ENCODE measurements at regions not wholly inside any gene's neighbourhood (a gene's known extent, or its start where the extent isn't known, plus 50 kb on each side); places are given as distances from the start of the nearest gene placed in this dataset.

- Histone ChIP-seq H3K4me2 (ENCODE audit: control insufficient read depth, insufficient read depth) (no peak overlapping the region), H3K4me3 (no peak overlapping the region), H3K9ac (ENCODE audit: control insufficient read depth, insufficient read depth, low read length) (no peak overlapping the region), H4K20me1 (ENCODE audit: control insufficient read depth, insufficient read depth) (no peaks in the 10 kb centered on the region), H3K36me3 (ENCODE audit: control insufficient read depth in 2 of 2, insufficient read depth in 2 of 2, low read length in 1 of 2) (no peaks in the 10 kb centered on the region), H3K9me3 (replicated peaks; ENCODE audit: control insufficient read depth, insufficient read depth, low read length) (no peaks in the 10 kb centered on the region), H3K27me3 (replicated peaks in 1 of 2; ENCODE audit: control insufficient read depth in 2 of 2, insufficient read depth in 2 of 2, low read length in 1 of 2) (no peaks in the 10 kb centered on the region), H3K27ac (ENCODE audit: control insufficient read depth, insufficient read depth) (no peak overlapping the region), H3K79me2 (ENCODE audit: control insufficient read depth, insufficient read depth, low read length) (no peaks in the 10 kb centered on the region), H3K4me1 (ENCODE audit: control insufficient read depth, insufficient read depth, low read length) (no peaks in the 10 kb centered on the region), H2AFZ (ENCODE audit: control insufficient read depth, low read depth, low read length) (no peak overlapping the region)
- TF ChIP-seq ZBTB4 (CRISPR knock-in tag; IDR thresholded peaks at IDR 0.05), result no peak
- TF ChIP-seq, protein P1, sequence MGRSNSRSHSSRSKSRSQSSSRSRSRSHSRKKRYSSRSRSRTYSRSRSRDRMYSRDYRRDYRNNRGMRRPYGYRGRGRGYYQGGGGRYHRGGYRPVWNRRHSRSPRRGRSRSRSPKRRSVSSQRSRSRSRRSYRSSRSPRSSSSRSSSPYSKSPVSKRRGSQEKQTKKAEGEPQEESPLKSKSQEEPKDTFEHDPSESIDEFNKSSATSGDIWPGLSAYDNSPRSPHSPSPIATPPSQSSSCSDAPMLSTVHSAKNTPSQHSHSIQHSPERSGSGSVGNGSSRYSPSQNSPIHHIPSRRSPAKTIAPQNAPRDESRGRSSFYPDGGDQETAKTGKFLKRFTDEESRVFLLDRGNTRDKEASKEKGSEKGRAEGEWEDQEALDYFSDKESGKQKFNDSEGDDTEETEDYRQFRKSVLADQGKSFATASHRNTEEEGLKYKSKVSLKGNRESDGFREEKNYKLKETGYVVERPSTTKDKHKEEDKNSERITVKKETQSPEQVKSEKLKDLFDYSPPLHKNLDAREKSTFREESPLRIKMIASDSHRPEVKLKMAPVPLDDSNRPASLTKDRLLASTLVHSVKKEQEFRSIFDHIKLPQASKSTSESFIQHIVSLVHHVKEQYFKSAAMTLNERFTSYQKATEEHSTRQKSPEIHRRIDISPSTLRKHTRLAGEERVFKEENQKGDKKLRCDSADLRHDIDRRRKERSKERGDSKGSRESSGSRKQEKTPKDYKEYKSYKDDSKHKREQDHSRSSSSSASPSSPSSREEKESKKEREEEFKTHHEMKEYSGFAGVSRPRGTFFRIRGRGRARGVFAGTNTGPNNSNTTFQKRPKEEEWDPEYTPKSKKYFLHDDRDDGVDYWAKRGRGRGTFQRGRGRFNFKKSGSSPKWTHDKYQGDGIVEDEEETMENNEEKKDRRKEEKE (IDR thresholded peaks at IDR 0.05), result no peak
- no peak for TF ChIP-seq TCF7 (IDR thresholded peaks at IDR 0.05; ENCODE audit: borderline replicate concordance)
- no peak for TF ChIP-seq ZNF24 (IDR thresholded peaks at IDR 0.05)
- ATAC-seq (no peak), DNase-seq (ENCODE audit: low read depth, low spot score) (no peak), FAIRE-seq (no peak)
- WGBS (ENCODE audit: insufficient coverage, insufficient replicate concordance, low lambda C conversion rate, missing lambda C conversion rate), result 40% methylated on average over 1 of the region's 1 CpG
- ChIA-PET POLR2A (no interaction called here), CTCF (no interaction called here), RAD21 (ENCODE audit: unreplicated experiment) (no interaction called here), SMC1A (ENCODE audit: uncharacterized antibody, unreplicated experiment) (no interaction called here)
- in situ Hi-C loops (cut with MboI) (no loop called here), intact Hi-C loops (cut with micrococcal nuclease; ENCODE audit: unreplicated experiment) (no loop called here)
- BruUV-seq (replicated peaks), result no TSS peak
Observed at GRCh38 chr18:29647700-29648099, 1394.8 kb downstream of the DSC3 start.
